ENCODE measurements at regions not wholly inside any gene's neighbourhood (a gene's known extent, or its start where the extent isn't known, plus 50 kb on each side); places are given as distances from the start of the nearest gene placed in this dataset.

- DNase-seq = peak; percentile 39
Observed at GRCh38 chr10:131760416-131761166, 140.2 kb upstream of the PPP2R2D start.

GRCh38 chr10:131762789-131763696 is 137.8 kb upstream of the PPP2R2D start:
- DNase-seq = no peak

GRCh38 chr10:131764929-131765328 is 135.9 kb upstream of the PPP2R2D start:
- no peak for DNase-seq

GRCh38 chr10:131766096-131766495 is 134.7 kb upstream of the PPP2R2D start:
- DNase-seq = no peak

- no peak for DNase-seq
Observed at GRCh38 chr10:131767716-131768115, 133.1 kb upstream of the PPP2R2D start.

- no peak for DNase-seq
Observed at GRCh38 chr10:131769571-131770410, 131.0 kb upstream of the PPP2R2D start.

GRCh38 chr10:131770946-131771633 is 129.7 kb upstream of the PPP2R2D start:
- DNase-seq = no peak

- DNase-seq = no peak
Observed at GRCh38 chr10:131771634-131772358, 129.0 kb upstream of the PPP2R2D start.

GRCh38 chr10:131772441-131772840 is 128.4 kb upstream of the PPP2R2D start:
- peak; percentile 66 for DNase-seq

- DNase-seq = peak; percentile 71
Observed at GRCh38 chr10:131773370-131774343, 127.2 kb upstream of the PPP2R2D start.

GRCh38 chr10:131774681-131775085 is 126.1 kb upstream of the PPP2R2D start:
- DNase-seq = peak; percentile 86

- no peak for DNase-seq
Observed at GRCh38 chr10:131775433-131775832, 125.4 kb upstream of the PPP2R2D start.

- no peak for DNase-seq
Observed at GRCh38 chr10:131775833-131776232, 125.0 kb upstream of the PPP2R2D start.

GRCh38 chr10:131776496-131776895 is 124.3 kb upstream of the PPP2R2D start:
- DNase-seq = no peak

GRCh38 chr10:131777162-131777561 is 123.6 kb upstream of the PPP2R2D start:
- no peak for DNase-seq

- no peak for DNase-seq
Observed at GRCh38 chr10:131777921-131778320, 122.9 kb upstream of the PPP2R2D start.

- no peak for DNase-seq
Observed at GRCh38 chr10:131778385-131778784, 122.4 kb upstream of the PPP2R2D start.

- no peak for DNase-seq
Observed at GRCh38 chr10:131778842-131779241, 122.0 kb upstream of the PPP2R2D start.

- no peak for DNase-seq
Observed at GRCh38 chr10:131779661-131780394, 121.0 kb upstream of the PPP2R2D start.

- no peak for DNase-seq
Observed at GRCh38 chr10:131781076-131781475, 119.7 kb upstream of the PPP2R2D start.

Measured in eye (tissue), 1 donor.